Activated CD4-positive, alpha-beta T cell treated with anti-CD3 and anti-CD28 coated beads for 48 hours (primary cell): ENCODE measurements at regions not wholly inside any gene's neighbourhood (a gene's known extent, or its start where the extent isn't known, plus 50 kb on each side); places are given as distances from the start of the nearest gene placed in this dataset.

ENCODE experiments used
- DNase-seq: peaks from one replicate; pipeline ENCODE4 v3.0.0-alpha.2; 2020

DNA sequence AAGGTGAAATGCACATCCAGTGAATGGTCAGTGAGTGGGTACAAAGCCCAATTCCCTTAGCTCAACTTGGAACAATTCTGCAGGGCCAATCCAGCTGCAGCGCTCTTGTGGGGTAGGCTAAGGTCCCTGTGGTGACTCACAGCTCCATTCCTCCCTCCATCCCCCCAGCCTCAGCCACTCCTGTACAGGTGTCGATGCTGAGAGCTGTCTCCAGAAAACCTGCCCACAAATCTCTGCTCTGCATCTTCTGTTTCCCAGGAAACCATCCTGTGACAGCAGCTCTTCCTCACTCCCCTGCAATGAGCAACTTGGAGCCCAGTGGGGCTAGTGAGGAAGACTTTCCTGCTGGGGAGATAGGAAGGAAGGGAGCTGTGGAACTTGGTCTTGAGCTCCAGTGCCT, 244.7 kb upstream of the GPR26 start:
- DNase-seq: no peak

DNA sequence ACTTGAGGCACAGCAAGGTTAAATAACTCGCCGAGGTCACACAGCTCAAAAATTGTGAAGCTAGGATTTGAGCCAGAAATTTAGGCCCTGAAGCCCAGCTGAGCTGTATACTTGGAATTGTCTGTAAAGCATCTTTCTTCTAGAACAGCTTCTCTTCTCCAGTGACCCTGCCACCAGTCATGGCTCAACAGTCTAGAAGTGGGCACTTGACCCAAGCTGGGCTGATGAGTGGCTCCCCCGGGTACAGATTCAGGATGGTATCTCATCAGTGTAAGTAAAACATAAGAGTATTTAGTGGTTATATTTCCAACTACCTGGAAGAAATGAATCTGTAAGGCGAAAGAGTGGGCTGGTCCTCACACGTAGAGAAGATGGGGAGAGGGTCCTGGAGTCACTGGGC, 243.9 kb upstream of the GPR26 start:
- no peak for DNase-seq

DNA sequence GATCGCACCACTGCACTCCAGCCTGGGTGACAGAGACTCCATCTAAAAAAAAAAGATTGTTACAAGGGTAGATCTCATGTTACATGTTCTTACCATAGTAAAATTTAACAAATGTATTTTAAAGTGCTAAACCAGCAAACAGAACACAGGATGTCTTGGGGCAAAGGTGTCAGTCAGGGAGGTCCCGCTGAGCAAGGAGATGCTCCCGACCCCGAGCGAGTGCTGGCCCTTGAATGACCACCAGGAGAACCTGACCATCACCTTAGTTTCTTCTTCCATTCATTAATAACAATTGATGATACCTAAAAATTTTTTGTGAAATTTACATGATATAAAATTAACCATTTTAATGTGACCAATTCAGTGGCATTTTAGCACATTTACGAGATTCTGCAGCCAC, 241.6 kb upstream of the GPR26 start:
- no peak for DNase-seq

DNA sequence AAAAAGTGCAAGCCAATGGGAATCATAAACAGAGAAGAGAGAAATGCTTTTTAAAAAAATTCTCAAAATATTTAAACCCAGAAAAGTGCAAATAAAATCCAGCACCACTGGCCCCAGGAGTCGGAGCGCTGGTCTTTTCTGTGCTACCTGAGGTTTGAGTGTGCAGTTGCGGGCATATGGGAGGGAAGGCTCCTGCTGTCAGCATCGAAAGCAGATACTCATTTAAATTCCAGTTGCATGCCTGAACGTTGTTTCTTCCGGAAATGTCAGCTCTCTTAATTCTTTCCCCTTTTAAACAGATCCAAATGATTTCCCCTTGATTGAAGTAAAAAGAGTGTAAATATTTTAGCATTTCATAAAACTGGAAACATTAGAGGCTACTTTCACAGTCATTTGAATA, 240.5 kb upstream of the GPR26 start:
- DNase-seq: no peak

DNA sequence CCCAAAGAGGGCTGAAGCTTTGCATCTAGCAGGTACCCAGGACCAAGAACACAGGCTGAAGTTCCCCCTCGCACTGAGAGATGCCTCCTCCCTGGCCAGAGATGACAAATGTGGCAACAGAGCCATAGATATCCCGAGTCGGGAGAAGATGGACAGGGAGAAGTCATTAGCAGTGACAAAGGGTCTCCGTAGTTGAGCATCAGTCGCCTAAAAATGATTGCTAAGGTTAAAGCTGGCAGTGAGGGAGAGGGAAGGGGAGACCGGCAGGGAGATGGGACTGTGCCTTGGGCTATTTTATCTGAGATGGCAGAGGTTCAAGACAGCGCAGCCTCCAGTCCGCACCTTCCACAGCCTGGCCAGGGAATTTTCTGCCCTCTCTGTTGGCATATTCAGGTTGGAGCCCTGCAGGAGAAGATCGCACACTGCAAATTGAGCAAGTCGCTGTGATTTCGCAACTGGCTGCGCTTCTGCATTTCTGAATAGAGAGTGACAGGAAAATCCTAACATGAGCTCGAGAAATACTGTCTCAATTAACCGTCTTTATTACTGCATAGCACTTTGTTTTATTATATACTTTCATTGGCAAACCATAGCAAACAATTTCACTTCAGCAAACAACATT, 238.9 kb upstream of the GPR26 start:
- no peak for DNase-seq

DNA sequence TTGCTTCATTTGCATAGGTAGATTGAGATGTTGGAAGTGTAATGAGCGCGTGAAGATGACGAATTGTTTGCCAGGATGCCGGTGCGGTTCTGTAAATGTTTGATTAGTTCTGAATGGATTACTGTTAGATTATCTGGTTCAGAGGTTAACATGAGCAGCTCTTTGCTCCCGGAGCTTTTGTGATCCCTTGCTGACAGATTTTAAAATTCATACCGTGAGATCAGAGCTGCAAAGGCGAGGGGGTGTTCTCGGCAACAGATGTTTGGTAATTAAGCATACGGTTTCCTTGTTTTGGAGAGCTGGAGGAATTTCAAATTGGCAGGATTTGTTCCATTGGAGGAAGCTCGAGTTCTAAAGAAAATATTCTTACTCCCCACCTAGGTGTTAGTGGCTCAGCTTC, 237.8 kb upstream of the GPR26 start:
- no peak for DNase-seq

DNA sequence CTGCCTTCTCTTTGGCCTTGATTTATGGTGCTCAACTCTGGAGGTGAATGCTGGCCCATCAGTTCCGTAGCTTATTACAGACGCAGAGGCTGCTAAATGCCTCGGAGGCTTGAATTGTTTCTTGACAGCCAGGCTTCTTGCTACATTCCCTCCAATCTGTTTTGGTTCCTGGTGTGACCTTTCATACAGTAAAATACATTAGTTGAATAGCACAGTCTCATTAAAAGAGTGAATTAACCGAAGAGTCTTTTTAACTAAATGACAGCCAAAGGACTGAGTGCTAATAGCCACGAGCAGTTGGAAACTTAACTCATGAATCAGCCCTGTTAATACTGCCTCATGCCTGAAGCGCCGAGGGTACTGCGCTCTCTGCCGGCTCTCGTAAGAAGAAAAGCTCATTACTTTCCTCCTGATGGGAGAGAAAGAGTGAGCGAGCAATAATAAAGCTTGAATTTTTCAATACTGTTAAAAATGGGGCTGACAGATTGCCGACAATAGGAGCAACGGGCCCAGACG, 236.4 kb upstream of the GPR26 start:
- DNase-seq: no peak

DNA sequence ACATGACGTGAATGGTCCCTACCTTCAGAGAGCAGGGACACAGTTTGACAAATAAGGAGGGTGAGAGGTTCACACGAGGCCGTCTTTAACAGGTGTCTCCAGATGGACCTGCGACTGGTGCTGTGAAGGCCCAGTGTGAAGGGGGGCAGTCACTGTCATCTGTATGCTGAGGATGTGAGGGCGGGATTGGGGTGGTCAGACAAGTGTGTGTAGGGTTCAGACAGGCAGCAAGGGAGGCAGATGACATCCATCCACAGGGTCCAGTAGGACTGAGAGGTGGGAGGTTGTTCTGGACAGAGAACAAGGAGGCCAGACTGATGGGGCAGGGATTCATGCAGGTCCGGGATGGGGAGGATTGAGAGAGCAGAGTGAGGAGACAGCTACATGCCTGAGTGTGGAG, 232.6 kb upstream of the GPR26 start:
- no peak for DNase-seq

DNA sequence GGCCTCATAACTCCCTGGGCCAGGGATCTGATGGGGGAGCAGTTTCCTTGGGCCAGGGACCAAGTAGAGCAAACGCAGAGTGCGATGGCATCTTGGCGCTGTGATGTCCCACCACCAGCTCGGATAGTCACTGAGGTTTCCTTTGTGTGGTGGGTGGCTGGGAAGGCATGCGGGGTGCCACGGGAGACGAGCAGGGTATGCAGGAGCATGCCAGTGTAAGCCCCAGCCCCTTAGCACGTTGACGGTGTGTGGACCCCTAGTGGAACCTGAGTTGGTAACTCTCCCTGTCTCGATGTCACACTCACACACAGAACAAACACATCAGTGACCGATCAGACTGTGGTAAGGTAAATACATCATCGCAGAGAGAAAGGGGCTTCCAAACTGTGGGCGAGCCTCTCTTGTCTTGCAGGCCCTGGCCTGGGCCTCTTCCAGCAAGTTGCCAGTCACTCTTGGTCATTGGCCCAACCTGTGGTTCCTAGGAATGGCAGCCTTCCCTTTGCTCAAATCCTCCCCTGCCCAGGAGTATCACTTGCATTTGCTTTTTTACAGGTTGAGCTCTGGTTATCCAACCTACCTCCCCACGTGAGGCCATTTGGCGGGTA, 231.6 kb upstream of the GPR26 start:
- no peak for DNase-seq

DNA sequence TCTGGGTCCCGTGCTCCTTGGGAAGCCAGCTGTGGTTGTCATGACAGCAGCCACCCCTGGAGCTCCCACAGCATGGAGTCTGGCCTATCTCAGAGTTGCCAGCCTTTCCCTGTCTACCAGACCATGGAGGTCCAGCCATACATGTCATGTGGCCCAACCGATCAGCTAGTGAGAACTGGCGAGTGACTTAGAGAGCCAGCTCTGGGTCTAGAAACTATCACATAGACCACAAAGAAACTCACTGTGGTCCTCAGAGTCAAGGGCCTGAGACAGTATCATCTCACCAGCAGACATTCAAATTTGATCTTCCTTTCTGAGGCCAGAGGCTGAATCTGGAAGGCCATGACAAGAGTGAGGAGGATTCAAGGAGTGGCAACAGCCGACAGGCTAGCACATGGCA, 223.3 kb upstream of the GPR26 start:
- no peak for DNase-seq

DNA sequence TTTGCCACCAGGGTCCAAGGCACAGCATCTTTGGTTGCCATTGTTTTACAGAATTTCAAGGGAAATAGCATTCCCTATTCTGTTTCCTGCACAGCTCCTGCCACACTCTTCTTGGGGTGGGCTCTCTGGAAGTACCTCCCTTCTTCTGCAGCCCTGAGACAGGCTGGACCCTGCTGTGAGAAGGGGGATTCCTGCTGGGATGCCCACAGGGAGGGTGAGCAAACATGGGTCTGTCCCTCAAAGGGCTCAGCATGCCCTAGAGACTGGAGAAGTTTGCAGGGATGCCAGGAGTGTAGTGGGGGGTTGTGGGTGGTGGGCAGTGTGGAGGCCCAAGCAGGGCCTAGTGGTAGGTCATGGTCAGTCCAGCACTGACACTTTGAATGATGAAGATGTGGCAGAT, 222.2 kb upstream of the GPR26 start:
- DNase-seq: no peak

DNA sequence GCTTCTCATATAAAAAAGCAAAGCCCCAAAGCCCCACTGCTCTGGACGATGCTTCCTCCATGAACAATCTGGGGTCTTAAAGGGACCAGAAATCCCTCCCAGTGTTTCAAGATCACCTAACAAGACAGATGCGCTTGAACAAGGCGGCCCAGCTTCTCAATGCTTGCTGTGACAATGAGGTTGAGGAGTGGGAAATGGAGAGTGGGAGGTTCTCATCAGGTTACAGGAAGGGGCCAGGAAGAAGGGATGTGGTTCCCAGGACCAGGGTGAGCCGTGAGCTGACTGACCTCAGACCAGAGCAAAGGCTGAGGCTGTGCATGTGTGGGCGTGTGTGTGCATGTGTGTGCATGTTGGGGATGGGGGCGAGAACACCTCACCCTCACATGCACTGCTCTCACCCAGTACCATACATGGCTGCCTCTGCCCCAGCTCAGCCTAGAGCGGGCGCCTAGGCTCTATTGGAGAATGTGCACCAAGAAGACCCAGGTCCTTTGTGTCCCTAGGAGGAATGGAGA, 220.8 kb upstream of the GPR26 start:
- no peak for DNase-seq

DNA sequence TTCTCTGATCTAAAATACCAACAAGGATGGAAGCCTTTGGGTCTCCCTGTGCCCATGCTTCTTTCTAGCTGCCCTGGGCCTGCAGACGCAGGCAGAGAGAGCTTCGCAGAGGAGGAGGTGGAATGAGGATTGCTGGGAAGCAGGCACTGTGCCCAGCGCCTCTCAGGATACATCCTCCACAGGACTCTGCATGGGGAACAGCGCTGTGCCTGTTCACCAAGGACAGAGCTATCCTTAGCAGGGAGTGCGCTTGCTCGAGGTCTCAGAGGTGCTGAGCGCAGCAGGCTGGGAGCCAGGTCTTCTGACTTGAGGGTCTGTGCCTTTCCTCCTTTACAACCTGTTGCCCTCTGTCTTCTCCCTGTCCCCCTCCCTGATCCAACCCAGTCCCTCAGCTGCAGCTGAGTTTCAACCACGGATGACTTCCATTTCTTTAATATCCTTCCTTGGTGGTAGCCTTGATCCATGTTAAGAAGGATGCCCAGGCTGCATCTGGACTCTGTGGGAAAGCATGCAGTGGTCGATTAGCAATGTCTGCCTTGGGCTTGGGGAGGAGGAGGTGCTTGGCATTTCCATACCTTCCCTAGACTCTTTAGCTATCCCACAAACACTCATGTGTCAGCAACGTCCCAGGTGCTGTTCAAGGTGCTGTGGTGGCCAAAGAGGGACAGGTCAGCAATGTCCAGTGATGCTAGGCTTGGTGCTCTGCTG, 219.6 kb upstream of the GPR26 start:
- DNase-seq: no peak

DNA sequence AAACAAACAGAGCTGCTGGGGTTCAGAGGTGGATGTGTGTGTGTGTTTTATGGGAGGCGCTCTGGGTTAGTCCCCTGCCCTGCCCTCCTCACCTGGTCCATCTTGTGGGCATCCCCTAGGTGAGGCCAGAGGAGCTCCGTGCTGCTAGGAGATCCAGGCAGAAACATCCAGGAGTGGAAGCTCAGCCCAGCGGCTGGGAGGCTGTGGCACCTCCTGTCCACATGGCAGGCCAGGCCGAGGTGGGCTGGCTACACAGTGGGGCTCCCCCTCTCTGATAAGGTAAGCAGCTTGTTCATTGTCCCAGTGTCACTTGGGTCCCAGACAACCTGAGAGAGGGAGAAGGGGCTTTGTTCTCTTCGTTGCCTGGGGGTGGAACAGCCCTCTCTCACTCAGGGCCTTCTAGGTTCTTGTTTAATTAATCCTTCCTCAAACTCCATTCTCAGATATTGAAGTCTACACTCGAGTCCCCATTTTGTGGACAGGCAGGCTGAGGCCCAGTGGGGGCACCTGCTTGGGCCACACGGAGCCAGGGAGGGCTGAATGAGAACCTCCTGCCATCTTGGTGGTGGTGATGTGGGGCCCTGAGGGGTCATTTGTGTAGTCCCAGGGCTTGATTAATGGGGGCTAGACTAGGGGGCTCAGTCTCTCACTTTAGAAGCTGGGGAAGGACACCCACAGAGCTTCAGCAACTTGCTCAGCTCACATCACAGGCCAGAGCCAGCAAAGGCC, 216.8 kb upstream of the GPR26 start:
- DNase-seq: no peak

DNA sequence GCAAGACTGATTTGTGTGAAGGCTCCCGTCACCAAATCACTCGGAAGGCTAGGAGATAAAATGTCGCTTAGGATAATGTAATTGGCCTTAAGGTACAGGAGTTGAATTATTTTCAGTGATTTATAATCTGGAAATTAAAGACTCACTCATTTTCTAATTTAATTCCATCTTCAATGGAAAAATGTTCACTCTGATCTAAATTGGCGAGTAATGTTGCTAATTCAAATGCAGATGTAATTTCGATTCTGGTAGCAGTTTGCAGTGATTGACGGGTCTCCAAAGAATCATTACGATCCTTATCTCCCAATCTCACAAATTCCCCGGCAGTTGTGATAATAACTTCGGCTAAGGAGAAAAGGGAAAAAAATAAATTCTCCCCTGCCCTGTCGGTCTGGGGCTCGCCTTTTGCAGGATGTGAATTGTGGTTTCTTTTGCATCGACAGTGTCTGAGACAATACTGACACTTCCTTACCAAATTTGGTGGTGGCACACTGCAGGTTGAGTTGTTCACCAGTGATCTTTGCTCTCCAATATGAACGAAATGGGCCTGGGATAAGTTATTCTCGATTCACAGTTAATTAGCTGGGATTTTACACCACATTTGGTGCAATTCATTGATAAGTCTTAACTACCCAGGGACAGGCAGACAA, 215.1 kb upstream of the GPR26 start:
- DNase-seq: no peak

DNA sequence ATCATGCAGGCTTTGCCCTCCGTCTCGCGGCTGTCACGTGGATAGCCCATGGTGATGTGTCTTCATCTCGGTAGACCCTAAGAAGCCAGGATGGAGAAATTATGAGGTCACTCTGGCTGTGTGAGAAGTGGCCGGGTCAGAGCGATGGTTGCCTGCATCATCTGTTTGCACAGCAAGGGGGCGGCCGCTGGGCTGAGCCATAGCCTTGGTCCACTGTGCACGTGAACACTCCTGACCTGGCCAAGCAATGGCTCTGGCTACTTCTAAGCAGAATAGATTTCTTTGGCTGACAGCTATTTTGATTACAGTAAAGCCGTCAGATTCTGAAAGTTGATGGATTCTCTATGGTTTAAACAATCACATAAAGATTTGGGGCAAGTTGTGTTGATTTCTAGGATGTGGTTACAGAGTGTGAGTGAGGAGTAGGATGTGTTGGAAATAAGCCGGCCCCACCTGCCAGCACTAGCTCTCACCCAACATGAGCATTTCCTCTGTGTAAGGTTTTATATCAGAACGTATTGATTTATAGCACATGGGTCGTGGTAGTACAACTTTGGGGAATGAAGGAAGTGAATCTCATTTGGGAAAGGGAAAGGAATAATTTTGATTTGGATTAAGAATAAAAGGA, 214.4 kb upstream of the GPR26 start:
- DNase-seq: no peak

DNA sequence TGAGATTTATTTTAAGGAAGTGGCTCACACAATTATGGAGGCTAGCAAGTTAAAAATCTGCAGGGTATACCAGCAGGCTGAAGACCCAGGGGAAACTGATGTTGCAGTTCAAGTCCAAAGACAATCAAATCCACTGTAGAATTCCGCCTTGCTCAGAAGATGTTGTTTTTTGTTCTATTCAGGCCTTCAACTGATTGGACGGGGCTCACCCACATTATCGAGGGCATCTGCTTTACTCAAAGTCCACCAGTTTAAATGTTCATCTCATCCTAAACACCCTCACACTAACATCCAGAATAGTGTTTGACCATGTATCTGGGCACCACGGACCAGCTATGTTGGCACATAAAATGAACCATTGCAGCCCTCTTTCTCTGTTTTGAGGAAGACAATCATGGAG, 211.2 kb upstream of the GPR26 start:
- no peak for DNase-seq

DNA sequence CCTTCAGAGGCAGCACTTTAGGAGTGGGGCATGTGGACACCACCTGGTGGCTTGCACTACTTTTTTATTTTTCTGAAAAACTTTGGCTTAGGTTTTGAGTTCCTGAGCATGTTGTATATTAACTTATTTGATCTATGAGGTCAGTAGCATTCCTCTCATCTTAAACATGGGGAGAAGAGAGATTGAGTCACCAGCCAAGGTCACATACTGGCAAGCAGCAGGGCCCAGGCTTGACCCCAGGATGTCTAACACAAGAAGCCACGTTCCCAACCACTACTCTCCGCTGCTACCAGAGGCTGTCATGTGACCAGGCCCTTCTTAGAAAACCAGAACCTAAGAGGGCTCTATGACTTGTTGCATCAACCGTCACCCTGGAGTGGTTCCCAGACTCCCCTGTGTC, 210.3 kb upstream of the GPR26 start:
- DNase-seq: no peak

DNA sequence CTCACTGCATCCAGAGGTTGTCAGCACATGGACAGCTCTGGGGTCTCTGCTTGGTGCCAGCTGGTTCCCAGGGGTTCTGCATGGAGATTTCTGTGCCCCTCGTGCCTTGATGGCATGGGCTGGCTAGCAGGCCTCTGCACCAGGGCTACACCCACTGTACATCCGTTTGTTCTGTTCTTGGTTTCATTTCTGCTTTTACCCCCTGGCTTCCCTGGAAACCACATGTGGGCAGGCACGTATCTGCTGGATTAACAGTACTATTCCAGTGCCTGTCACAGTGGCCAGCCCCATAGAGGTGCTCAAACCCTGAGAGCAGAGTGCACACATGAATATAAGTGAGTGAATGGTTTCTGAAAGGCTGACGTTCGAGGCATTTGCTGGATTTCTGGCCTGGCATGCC, 207.2 kb upstream of the GPR26 start:
- no peak for DNase-seq

DNA sequence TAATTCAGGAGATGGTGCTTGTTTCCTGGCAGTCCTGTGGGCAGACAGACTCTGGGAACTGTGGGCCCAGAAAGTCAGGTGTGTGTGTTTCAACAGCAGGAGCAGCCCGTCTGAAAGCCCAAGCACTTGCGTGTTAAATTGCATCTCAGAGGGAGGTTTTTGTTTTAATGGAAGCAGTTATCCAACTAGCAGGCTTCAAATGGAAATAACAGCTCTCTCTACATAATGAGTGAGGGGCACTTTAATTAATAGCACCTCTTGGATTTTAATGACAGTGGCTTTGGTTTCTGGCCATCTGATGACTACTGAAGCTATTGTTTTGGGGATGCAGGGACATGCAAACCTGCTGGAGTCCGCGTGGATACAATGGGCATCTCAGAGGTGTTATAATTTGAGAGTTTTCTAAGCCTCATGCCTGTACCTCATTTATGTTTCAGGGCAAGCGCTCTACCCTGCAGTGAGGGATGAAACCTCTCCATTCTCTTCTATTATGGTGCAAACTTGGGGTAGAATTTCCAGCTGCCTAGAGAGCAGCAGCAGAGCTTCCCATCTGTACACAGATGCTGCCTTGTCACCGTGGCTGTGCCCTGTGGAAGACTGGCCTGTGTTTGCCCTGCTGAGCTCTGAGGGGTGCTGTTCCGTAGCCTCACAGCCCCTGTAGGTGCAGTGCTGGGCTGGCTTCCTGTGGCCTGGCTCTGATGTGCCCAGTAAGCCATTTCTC, 206.6 kb upstream of the GPR26 start:
- no peak for DNase-seq

DNA sequence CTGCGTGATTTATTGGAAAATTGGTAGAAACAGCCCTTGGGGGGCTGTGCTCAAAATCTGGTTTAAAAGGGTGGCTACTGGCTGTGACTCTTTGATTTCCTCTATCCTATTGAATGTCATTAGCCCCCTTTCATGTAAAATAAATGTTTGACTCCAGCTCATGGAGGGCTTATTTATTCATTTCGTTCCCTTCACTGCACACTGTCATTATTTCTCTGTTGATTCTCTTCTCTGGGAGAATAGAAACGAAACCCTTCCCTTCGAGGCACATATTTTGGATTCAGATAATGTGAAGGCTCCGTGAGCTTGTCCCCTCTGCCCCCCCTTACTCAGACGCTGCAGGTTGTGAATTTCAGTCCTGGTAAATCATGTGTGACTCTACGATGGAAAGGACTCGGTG, 203.9 kb upstream of the GPR26 start:
- DNase-seq: no peak

DNA sequence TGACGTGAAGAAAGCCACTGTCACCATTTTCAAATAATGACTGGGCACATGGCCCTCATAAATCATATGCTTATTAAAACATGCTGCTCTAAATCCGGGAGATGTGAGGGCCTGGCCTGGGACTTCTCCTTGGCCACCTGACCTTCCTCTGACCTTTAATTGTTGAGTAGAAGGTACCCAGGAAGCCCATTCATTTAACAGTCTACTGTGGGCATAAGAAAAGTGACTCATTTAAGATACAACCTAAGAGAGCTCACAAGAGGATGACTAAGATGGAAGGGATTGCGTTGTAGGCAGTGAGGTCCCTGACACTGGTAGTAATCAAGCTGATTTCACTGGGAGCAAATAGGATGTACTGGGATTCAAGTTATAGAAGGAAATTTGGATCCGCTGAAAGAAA, 203.4 kb upstream of the GPR26 start:
- DNase-seq: no peak
